SK-N-SH (cell line): ENCODE measurements at regions not wholly inside any gene's neighbourhood (a gene's known extent, or its start where the extent isn't known, plus 50 kb on each side); places are given as distances from the start of the nearest gene placed in this dataset.
A peak's percentile ranks its signal among the peaks of the same experiment; 100 is the strongest.

ENCODE experiments used
- CTCF ChIP-seq: fragments of 200-600 bp; sonication (generic); IDR thresholded peaks from 2 replicates; pipeline ENCODE4 v1.6.1; 2017; ENCODE audit warnings: antibody characterized with exemption, mild to moderate bottlenecking, moderate library complexity
- EP300 ChIP-seq, 2 experiments: IDR thresholded peaks; 2 replicates each; pipeline versions ENCODE4 v1.4.0 to v1.6.1; 2012; ENCODE audit warnings: borderline replicate concordance in 1 of 2, low read depth in 1 of 2, low read length in 1 of 2
- TAF1 ChIP-seq: IDR thresholded peaks from 2 replicates; pipeline ENCODE4 v1.6.1; 2012; ENCODE audit warnings: low read depth, mild to moderate bottlenecking, low read length, moderate library complexity, borderline replicate concordance

- TF ChIP-seq EP300 (IDR thresholded peaks at IDR 0.05; ENCODE audit: borderline replicate concordance in 1 of 2, low read depth in 1 of 2, low read length in 1 of 2) = no peak
- TF ChIP-seq CTCF = peak; percentile 54
- TF ChIP-seq TAF1 = no peak
Observed at GRCh38 chr4:96035727-96036126, 195.8 kb downstream of the PDHA2 start.
